ENCODE measurements at regions not wholly inside any gene's neighbourhood (a gene's known extent, or its start where the extent isn't known, plus 50 kb on each side); places are given as distances from the start of the nearest gene placed in this dataset.
"Not testable (repeated sequence)": the region's sequence is repeated elsewhere in the genome, so short reads cannot be mapped to it uniquely, and the experiment has no call there.

DNA sequence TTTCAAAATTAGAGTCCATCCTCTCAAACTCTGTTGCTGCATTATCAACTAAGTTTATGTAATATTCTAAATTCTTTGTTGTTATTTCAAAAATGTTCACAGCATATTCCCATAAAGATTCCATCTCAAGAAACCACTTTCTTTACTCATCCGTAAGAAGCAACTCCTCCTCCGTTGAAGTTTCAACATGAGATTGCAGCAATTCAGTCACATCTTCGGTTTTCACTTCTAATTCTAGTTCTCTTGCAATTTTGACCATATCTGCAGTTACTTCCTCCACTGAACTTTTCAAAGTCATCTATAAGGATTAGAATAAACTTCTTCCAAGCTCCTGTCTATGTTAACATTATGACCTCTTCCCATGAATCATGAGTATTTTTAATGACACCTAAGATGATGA is 216.6 kb upstream of the SLC7A11 start:
- no peak overlapping the region for H3K27ac Mint-ChIP-seq (ENCODE audit: unreplicated experiment)
- H3K4me3 Mint-ChIP-seq (ENCODE audit: unreplicated experiment), result no peak overlapping the region
- H3K27me3 Mint-ChIP-seq (ENCODE audit: unreplicated experiment), result no peaks in the 10 kb centered on the region
- TF ChIP-seq, protein P1, sequence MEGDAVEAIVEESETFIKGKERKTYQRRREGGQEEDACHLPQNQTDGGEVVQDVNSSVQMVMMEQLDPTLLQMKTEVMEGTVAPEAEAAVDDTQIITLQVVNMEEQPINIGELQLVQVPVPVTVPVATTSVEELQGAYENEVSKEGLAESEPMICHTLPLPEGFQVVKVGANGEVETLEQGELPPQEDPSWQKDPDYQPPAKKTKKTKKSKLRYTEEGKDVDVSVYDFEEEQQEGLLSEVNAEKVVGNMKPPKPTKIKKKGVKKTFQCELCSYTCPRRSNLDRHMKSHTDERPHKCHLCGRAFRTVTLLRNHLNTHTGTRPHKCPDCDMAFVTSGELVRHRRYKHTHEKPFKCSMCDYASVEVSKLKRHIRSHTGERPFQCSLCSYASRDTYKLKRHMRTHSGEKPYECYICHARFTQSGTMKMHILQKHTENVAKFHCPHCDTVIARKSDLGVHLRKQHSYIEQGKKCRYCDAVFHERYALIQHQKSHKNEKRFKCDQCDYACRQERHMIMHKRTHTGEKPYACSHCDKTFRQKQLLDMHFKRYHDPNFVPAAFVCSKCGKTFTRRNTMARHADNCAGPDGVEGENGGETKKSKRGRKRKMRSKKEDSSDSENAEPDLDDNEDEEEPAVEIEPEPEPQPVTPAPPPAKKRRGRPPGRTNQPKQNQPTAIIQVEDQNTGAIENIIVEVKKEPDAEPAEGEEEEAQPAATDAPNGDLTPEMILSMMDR (IDR thresholded peaks at IDR 0.05; ENCODE audit: unreplicated experiment), result no peak
- no peak for DNase-seq (ENCODE audit: low spot score)
- H3K4me1 Mint-ChIP-seq (ENCODE audit: unreplicated experiment), result no peaks in the 10 kb centered on the region
- no peaks in the 10 kb centered on the region for H3K36me3 Mint-ChIP-seq (ENCODE audit: low read depth, unreplicated experiment)
- H3K9me3 Mint-ChIP-seq (ENCODE audit: unreplicated experiment), result no peaks in the 10 kb centered on the region

DNA sequence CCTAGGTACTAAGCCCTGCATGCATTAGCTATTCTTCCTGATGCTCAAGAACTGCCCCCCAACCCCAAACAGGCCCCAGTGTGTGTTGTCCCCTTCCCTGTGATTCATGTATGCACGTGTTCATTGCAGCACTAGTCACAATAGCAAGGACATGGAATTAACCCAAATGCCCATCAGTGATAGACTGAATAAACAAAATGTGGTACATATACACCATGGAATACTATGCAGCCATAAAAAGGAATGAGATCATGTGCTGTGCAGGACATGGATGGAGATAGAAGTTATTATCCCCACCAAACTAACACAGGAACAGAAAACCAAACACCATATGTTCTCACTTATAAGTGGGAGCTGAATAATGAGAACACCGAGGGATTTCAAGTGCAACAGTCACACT is 214.2 kb upstream of the SLC7A11 start:
- DNase-seq (ENCODE audit: low spot score); H3K4me1 Mint-ChIP-seq (ENCODE audit: unreplicated experiment); H3K27ac Mint-ChIP-seq (ENCODE audit: unreplicated experiment); H3K4me3 Mint-ChIP-seq (ENCODE audit: unreplicated experiment); H3K36me3 Mint-ChIP-seq (ENCODE audit: low read depth, unreplicated experiment); H3K9me3 Mint-ChIP-seq (ENCODE audit: unreplicated experiment); H3K27me3 Mint-ChIP-seq (ENCODE audit: unreplicated experiment): not testable (repeated sequence)

GRCh38 chr4:138455097-138455496 is 212.9 kb upstream of the SLC7A11 start:
- Mint-ChIP-seq H3K27me3 (ENCODE audit: unreplicated experiment) (no peaks in the 10 kb centered on the region), H3K4me3 (ENCODE audit: unreplicated experiment) (no peak overlapping the region), H3K9me3 (ENCODE audit: unreplicated experiment) (no peaks in the 10 kb centered on the region), H3K27ac (ENCODE audit: unreplicated experiment) (no peak overlapping the region), H3K4me1 (ENCODE audit: unreplicated experiment) (peaks cover 9% of the 10 kb centered on the region), H3K36me3 (ENCODE audit: low read depth, unreplicated experiment) (no peaks in the 10 kb centered on the region)
- DNase-seq (ENCODE audit: low spot score), result no peak
- TF ChIP-seq, protein P1 (IDR thresholded peaks at IDR 0.05; ENCODE audit: unreplicated experiment), result no peak

GRCh38 chr4:138452826-138453225 is 210.7 kb upstream of the SLC7A11 start:
- H3K27ac Mint-ChIP-seq (ENCODE audit: unreplicated experiment), result no peak overlapping the region
- H3K27me3 Mint-ChIP-seq (ENCODE audit: unreplicated experiment), result peaks cover 2% of the 10 kb centered on the region
- TF ChIP-seq, protein P1 (IDR thresholded peaks at IDR 0.05; ENCODE audit: unreplicated experiment), result no peak
- DNase-seq (ENCODE audit: low spot score), result no peak
- peaks cover 15% of the 10 kb centered on the region for H3K4me1 Mint-ChIP-seq (ENCODE audit: unreplicated experiment)
- H3K9me3 Mint-ChIP-seq (ENCODE audit: unreplicated experiment), result no peaks in the 10 kb centered on the region
- H3K36me3 Mint-ChIP-seq (ENCODE audit: low read depth, unreplicated experiment), result no peaks in the 10 kb centered on the region
- no peak overlapping the region for H3K4me3 Mint-ChIP-seq (ENCODE audit: unreplicated experiment)

GRCh38 chr4:138451276-138451663 is 209.1 kb upstream of the SLC7A11 start:
- TF ChIP-seq, protein P1 (IDR thresholded peaks at IDR 0.05; ENCODE audit: unreplicated experiment), result no peak
- DNase-seq (ENCODE audit: low spot score), result no peak
- peaks cover 15% of the 10 kb centered on the region for H3K4me1 Mint-ChIP-seq (ENCODE audit: unreplicated experiment)
- H3K36me3 Mint-ChIP-seq (ENCODE audit: low read depth, unreplicated experiment), result no peaks in the 10 kb centered on the region
- no peak overlapping the region for H3K27ac Mint-ChIP-seq (ENCODE audit: unreplicated experiment)
- no peak overlapping the region for H3K4me3 Mint-ChIP-seq (ENCODE audit: unreplicated experiment)
- H3K27me3 Mint-ChIP-seq (ENCODE audit: unreplicated experiment), result peaks cover 2% of the 10 kb centered on the region
- H3K9me3 Mint-ChIP-seq (ENCODE audit: unreplicated experiment), result no peaks in the 10 kb centered on the region

All from endothelial cell (in vitro differentiated cells).